ENCODE measurements at regions not wholly inside any gene's neighbourhood (a gene's known extent, or its start where the extent isn't known, plus 50 kb on each side); places are given as distances from the start of the nearest gene placed in this dataset.

DNA sequence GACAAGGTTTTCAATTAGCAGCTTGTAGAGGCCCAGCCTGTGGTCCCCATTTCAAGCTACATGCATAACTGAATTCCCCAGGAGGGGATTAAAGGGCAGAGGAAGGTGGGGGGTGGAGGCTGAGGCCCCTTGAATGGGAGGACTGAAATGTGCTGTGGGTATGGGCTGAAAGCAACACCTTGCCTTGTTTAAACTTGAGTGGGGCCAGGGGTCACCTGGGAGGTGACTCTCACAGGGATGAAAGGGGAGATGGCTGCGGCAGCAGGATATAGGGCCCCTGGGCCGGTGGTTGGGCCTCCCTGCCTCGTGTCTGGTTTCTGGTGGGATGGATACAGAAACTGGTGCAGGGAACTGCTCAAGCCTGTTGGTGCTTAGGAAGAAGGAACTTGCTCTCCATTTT is 225.9 kb upstream of the SPRED2 start:
- Histone ChIP-seq H4K20me1 (ENCODE audit: insufficient read depth, low read length) (no peaks in the 10 kb centered on the region), H3K4me2 (ENCODE audit: low read depth, low read length) (no peak overlapping the region), H3K79me2 (ENCODE audit: insufficient read depth, low read length) (no peaks in the 10 kb centered on the region), H3K27me3 (ENCODE audit: control insufficient read depth in 1 of 2, insufficient read depth in 2 of 2, low read length in 2 of 2) (peaks cover 2 to 21% of the 10 kb centered on the region in 2 experiments; a peak in 2 of 5 replicates), H3K27ac (ENCODE audit: extremely low read length, insufficient read depth, low read length) (no peak overlapping the region), H3K4me3 (replicated peaks in 1 of 3; ENCODE audit: insufficient read depth in 1 of 3, low read depth in 2 of 3, low read length in 3 of 3) (no peak overlapping the region), H3K36me3 (replicated peaks in 1 of 2; ENCODE audit: control insufficient read depth in 1 of 2, insufficient read depth in 2 of 2, low read length in 2 of 2) (no peaks in the 10 kb centered on the region), H2AFZ (ENCODE audit: low read length) (no peak overlapping the region), H3K9me3 (ENCODE audit: low read length) (no peaks in the 10 kb centered on the region), H3K9ac (ENCODE audit: insufficient read depth, low read depth, low read length) (no peak overlapping the region), H3K4me1 (ENCODE audit: insufficient read depth, low read length) (peaks cover 8% of the 10 kb centered on the region)
- 10% methylated on average over 3 of the region's 3 CpGs for WGBS (ENCODE audit: low lambda C conversion rate)
- ATAC-seq = 0 out of 3 replicates have a peak, but pooled peaks have one; percentile 20
- in situ Hi-C loops (cut with HindIII; ENCODE audit: extremely low pct_ligation_motif_present, low pct_unique_long_range_greater_than_20kb) = no loop called here
- TF ChIP-seq CEBPB (IDR thresholded peaks at IDR 0.05; ENCODE audit: borderline replicate concordance, low read depth, low read length) (no peak), ZSCAN22 (CRISPR knock-in tag; IDR thresholded peaks at IDR 0.05) (no peak), KLF12 (CRISPR knock-in tag; IDR thresholded peaks at IDR 0.05; ENCODE audit: borderline replicate concordance) (no peak), ZNF839 (CRISPR knock-in tag; IDR thresholded peaks at IDR 0.05; ENCODE audit: borderline replicate concordance) (no peak), MEF2D (CRISPR knock-in tag; IDR thresholded peaks at IDR 0.05) (no peak), CENPT (CRISPR knock-in tag; IDR thresholded peaks at IDR 0.05; ENCODE audit: low read depth) (no peak), ZNF441 (CRISPR knock-in tag; IDR thresholded peaks at IDR 0.05; ENCODE audit: borderline replicate concordance) (no peak), ZNF674 (CRISPR knock-in tag; IDR thresholded peaks at IDR 0.05; ENCODE audit: low read depth) (no peak)
- TF ChIP-seq, protein P1, sequence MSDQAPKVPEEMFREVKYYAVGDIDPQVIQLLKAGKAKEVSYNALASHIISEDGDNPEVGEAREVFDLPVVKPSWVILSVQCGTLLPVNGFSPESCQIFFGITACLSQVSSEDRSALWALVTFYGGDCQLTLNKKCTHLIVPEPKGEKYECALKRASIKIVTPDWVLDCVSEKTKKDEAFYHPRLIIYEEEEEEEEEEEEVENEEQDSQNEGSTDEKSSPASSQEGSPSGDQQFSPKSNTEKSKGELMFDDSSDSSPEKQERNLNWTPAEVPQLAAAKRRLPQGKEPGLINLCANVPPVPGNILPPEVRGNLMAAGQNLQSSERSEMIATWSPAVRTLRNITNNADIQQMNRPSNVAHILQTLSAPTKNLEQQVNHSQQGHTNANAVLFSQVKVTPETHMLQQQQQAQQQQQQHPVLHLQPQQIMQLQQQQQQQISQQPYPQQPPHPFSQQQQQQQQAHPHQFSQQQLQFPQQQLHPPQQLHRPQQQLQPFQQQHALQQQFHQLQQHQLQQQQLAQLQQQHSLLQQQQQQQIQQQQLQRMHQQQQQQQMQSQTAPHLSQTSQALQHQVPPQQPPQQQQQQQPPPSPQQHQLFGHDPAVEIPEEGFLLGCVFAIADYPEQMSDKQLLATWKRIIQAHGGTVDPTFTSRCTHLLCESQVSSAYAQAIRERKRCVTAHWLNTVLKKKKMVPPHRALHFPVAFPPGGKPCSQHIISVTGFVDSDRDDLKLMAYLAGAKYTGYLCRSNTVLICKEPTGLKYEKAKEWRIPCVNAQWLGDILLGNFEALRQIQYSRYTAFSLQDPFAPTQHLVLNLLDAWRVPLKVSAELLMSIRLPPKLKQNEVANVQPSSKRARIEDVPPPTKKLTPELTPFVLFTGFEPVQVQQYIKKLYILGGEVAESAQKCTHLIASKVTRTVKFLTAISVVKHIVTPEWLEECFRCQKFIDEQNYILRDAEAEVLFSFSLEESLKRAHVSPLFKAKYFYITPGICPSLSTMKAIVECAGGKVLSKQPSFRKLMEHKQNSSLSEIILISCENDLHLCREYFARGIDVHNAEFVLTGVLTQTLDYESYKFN (CRISPR knock-in tag; conservative IDR thresholded peaks at IDR 0.05) = no peak
- intact Hi-C loops (cut with micrococcal nuclease; ENCODE audit: unreplicated experiment) = loop anchor here (5.0 kb wide), 1 partner anchor 136 kb away; no protein-coding TSS in a partner anchor
- BruUV-seq (replicated peaks) = no TSS peak
- ChIA-PET CTCF (ENCODE audit: low intra/inter-chr PET ratio, low total read pairs) (no interaction called here), POLR2A (no interaction called here)
- no peak for FAIRE-seq
- DNase-seq (ENCODE audit: low spot score) = no peak
